Endothelial cell (in vitro differentiated cells): ENCODE measurements at regions not wholly inside any gene's neighbourhood (a gene's known extent, or its start where the extent isn't known, plus 50 kb on each side); places are given as distances from the start of the nearest gene placed in this dataset.

Source experiments
- DNase-seq: peaks from one replicate; pipeline ENCODE4 v3.0.0; 2021; ENCODE audit warnings: low spot score
- H3K27ac Mint-ChIP-seq: one replicate; pipeline ENCODE4 v1.8.0; 2021; ENCODE audit warnings: mixed read lengths, inconsistent platforms; ENCODE audit not compliant: unreplicated experiment
- H3K27me3 Mint-ChIP-seq: one replicate; pipeline ENCODE4 v1.8.0; 2021; ENCODE audit warnings: mild to moderate bottlenecking, moderate library complexity, mixed read lengths, inconsistent platforms; ENCODE audit not compliant: unreplicated experiment
- H3K36me3 Mint-ChIP-seq: one replicate; pipeline ENCODE4 v1.8.0; 2021; ENCODE audit warnings: mild to moderate bottlenecking, low read depth, mixed read lengths, inconsistent platforms; ENCODE audit not compliant: unreplicated experiment
- H3K4me1 Mint-ChIP-seq: one replicate; pipeline ENCODE4 v1.8.0; 2021; ENCODE audit warnings: mild to moderate bottlenecking, mixed read lengths, inconsistent platforms; ENCODE audit not compliant: unreplicated experiment
- H3K4me3 Mint-ChIP-seq: one replicate; pipeline ENCODE4 v1.8.0; 2021; ENCODE audit warnings: mild to moderate bottlenecking, mixed read lengths, inconsistent platforms; ENCODE audit not compliant: unreplicated experiment
- H3K9me3 Mint-ChIP-seq: one replicate; pipeline ENCODE4 v1.8.0; 2021; ENCODE audit warnings: mixed read lengths, inconsistent platforms; ENCODE audit not compliant: unreplicated experiment
- TF ChIP-seq, protein P1 (sequence below): fragments of 200-600 bp; sonication (generic); IDR thresholded peaks from one replicate; pipeline ENCODE4 v1.5.0; 2021; ENCODE audit warnings: antibody characterized with exemption; ENCODE audit not compliant: unreplicated experiment

DNA sequence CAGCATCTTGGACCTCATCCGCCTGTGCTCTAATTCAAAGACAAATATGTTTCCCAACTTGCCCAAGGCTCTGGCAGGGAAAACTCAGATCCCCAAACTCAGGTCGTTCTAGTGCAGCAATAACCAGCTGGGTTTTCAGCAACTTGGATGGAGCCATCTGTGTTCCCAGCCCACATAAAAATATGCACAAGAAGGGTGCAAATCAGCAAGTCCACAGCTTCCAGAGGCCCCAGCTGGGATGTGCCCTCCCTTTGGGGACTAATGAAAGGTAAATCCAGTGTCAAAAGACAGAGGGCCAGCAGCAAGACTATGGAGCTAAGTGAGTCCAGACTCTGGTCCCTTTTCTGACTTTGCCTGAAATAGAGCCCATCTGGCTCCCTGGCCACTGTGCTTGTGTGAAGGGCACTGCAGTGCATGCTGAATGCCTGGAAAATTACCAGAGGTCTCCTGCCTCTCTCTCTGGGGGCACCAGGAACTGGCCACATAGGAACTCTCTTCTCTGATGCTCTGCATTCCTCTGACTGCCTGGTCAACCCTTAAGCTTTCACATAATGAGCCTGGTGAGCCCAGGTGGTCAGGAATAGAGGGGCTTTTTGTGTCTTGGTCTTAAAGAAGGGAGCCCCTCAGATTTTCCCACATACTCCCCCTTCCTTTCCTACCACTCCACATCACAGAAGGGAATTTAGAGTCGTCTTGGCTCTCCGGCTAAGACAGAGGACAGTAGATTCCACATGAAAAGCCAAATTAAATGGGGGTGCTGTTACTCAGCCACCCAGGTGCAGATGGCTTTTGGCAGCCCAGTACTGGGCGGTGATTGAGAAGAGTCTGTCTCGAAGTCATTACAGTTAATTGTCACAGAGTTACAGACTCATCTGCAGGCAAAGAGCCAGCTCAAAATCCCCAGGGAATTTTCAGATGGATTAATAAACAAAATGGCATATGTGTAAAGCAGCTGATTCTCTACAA, 88.1 kb upstream of the C1orf21 start:
- DNase-seq: no peak
- H3K27me3 Mint-ChIP-seq: no peaks in the 10 kb centered on the region
- no peaks in the 10 kb centered on the region for H3K36me3 Mint-ChIP-seq
- TF ChIP-seq, protein P1, sequence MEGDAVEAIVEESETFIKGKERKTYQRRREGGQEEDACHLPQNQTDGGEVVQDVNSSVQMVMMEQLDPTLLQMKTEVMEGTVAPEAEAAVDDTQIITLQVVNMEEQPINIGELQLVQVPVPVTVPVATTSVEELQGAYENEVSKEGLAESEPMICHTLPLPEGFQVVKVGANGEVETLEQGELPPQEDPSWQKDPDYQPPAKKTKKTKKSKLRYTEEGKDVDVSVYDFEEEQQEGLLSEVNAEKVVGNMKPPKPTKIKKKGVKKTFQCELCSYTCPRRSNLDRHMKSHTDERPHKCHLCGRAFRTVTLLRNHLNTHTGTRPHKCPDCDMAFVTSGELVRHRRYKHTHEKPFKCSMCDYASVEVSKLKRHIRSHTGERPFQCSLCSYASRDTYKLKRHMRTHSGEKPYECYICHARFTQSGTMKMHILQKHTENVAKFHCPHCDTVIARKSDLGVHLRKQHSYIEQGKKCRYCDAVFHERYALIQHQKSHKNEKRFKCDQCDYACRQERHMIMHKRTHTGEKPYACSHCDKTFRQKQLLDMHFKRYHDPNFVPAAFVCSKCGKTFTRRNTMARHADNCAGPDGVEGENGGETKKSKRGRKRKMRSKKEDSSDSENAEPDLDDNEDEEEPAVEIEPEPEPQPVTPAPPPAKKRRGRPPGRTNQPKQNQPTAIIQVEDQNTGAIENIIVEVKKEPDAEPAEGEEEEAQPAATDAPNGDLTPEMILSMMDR: no peak
- H3K4me3 Mint-ChIP-seq: no peak overlapping the region
- no peak overlapping the region for H3K27ac Mint-ChIP-seq
- H3K4me1 Mint-ChIP-seq: peaks cover 2% of the 10 kb centered on the region
- H3K9me3 Mint-ChIP-seq: no peaks in the 10 kb centered on the region

DNA sequence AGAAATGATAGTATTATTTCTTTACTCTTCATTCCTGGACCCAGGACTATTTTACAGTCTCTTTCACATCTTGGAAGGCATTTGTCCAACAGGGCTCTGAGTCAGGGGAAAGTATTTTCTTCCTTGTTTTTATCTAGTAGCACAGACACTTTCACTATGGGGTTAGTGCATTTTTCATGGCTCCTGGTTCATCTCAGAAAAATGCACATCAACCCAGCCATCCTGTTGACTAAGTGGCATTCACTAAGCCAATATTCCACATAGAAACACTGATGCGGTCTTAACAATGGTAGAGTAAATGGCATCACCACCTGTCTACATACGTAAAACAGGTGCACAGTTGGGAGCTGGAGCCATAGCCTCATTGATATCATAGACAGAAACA, 87.4 kb upstream of the C1orf21 start:
- DNase-seq: no peak
- peaks cover 2% of the 10 kb centered on the region for H3K4me1 Mint-ChIP-seq
- H3K36me3 Mint-ChIP-seq: no peaks in the 10 kb centered on the region
- H3K27ac Mint-ChIP-seq: no peak overlapping the region
- TF ChIP-seq, protein P1: no peak
- H3K4me3 Mint-ChIP-seq: no peak overlapping the region
- no peaks in the 10 kb centered on the region for H3K27me3 Mint-ChIP-seq
- no peaks in the 10 kb centered on the region for H3K9me3 Mint-ChIP-seq

DNA sequence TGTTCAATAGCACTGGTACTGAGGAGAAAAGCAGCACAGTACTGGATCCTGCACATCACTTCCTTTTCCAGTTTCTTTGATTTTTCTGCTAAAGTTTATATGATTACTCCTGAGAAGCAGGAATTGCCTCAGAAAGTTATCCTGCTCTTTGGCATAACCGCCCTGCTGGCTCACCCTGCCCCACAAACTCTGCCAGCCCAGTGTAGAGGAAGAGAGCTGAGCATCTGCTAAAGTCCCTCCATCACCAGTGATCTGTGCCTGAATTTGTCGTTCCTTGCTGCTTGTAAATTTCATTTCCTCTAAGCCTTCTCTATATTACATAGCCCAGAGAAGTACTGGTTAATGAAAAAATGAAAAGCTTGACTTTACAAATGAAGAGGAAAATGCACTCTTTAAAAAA, 87.0 kb upstream of the C1orf21 start:
- H3K27ac Mint-ChIP-seq: no peak overlapping the region
- H3K9me3 Mint-ChIP-seq: no peaks in the 10 kb centered on the region
- H3K27me3 Mint-ChIP-seq: no peaks in the 10 kb centered on the region
- H3K36me3 Mint-ChIP-seq: no peaks in the 10 kb centered on the region
- H3K4me1 Mint-ChIP-seq: peaks cover 2% of the 10 kb centered on the region
- DNase-seq: no peak
- TF ChIP-seq, protein P1: no peak
- no peak overlapping the region for H3K4me3 Mint-ChIP-seq

DNA sequence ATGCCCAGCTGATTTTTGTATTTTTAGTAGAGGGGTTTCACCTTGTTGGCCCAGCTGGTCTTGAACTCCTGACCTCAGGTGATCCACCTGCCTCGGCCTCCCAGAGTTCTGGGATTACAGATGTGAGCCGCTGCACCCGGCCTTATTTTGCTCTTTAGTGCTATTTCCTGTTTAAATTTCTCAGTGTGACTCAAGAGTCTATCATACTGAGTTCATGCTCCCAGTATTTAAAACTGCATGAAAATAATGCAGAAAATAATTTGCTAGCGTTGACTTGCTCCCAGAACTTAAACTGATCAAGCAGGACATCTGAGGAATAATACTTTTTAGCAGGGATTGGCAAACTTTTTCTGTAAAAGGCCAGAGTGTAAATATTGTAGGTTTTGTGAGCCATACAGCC, 86.4 kb upstream of the C1orf21 start:
- peaks cover 2% of the 10 kb centered on the region for H3K4me1 Mint-ChIP-seq
- no peak for DNase-seq
- TF ChIP-seq, protein P1: no peak
- no peak overlapping the region for H3K4me3 Mint-ChIP-seq
- no peaks in the 10 kb centered on the region for H3K9me3 Mint-ChIP-seq
- no peaks in the 10 kb centered on the region for H3K36me3 Mint-ChIP-seq
- H3K27me3 Mint-ChIP-seq: peaks cover 1% of the 10 kb centered on the region
- no peak overlapping the region for H3K27ac Mint-ChIP-seq

DNA sequence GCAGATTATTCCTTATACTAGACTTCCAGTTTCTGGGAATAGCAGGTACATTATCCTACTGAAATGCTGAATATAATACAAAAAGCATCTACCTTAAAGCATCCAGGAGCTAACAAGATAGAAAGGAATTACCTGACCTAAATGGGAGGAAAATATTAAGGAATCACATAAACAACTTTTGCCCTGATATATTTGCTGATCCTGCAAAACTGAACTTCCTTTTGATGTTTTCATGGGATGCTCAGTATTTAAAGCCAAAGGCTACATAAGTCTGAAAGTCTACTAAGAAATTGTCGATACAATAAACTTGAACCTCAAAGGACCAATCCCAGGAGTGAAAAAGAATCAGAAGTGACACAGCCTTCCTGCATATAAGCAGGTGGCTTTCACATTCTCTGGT, 85.6 kb upstream of the C1orf21 start:
- no peak overlapping the region for H3K4me3 Mint-ChIP-seq

More for the DNA sequence above, 85.6 kb upstream of the C1orf21 start:
- Mint-ChIP-seq H3K9me3 (no peaks in the 10 kb centered on the region), H3K27ac (no peak overlapping the region), H3K27me3 (peaks cover 1% of the 10 kb centered on the region), H3K36me3 (no peaks in the 10 kb centered on the region), H3K4me1 (peaks cover 2% of the 10 kb centered on the region)
- DNase-seq: no peak
- TF ChIP-seq, protein P1: no peak
